ENCODE measurements at regions not wholly inside any gene's neighbourhood (a gene's known extent, or its start where the extent isn't known, plus 50 kb on each side); places are given as distances from the start of the nearest gene placed in this dataset.

- ATAC-seq, result no peak
- 32 to 47% methylated on average over 2 of the region's 2 CpGs for WGBS, 2 donors
- TF ChIP-seq POLR2A (IDR thresholded peaks at IDR 0.05), result no peak
- Histone ChIP-seq H3K4me1 (no peaks in the 10 kb centered on the region), H3K9me3 (no peaks in the 10 kb centered on the region), H3K27ac (no peak overlapping the region), H3K27me3 (no peaks in the 10 kb centered on the region), H3K4me3 (no peak overlapping the region), H3K36me3 (replicated peaks in 1 of 2; ENCODE audit: insufficient read depth in 1 of 2, low read depth in 2 of 2) (no peaks in the 10 kb centered on the region)
- intact Hi-C loops (cut with DNase I), result no loop called here
- no peak for DNase-seq
Measured at GRCh38 chr9:73611032-73611431, 459.4 kb downstream of the ANXA1 start.

GRCh38 chr9:73613092-73613701 is 461.5 kb downstream of the ANXA1 start:
- Histone ChIP-seq H3K4me1 (no peaks in the 10 kb centered on the region), H3K9me3 (no peaks in the 10 kb centered on the region), H3K4me3 (no peak overlapping the region), H3K36me3 (replicated peaks in 1 of 2; ENCODE audit: insufficient read depth in 1 of 2, low read depth in 2 of 2) (no peaks in the 10 kb centered on the region), H3K27ac (no peak overlapping the region), H3K27me3 (no peaks in the 10 kb centered on the region)
- DNase-seq (no peak), ATAC-seq (no peak)
- 60 to 69% methylated on average over 4 of the region's 4 CpGs for WGBS, 2 donors
- intact Hi-C loops (cut with DNase I), result no loop called here
- TF ChIP-seq POLR2A (IDR thresholded peaks at IDR 0.05), result no peak
- TF ChIP-seq CTCF (IDR thresholded peaks at IDR 0.05), result no peak

GRCh38 chr9:73615557-73615956 is 463.9 kb downstream of the ANXA1 start:
- Histone ChIP-seq H3K27ac (no peak overlapping the region), H3K4me3 (no peak overlapping the region), H3K9me3 (no peaks in the 10 kb centered on the region), H3K4me1 (no peaks in the 10 kb centered on the region), H3K27me3 (no peaks in the 10 kb centered on the region), H3K36me3 (replicated peaks in 1 of 2; ENCODE audit: insufficient read depth in 1 of 2, low read depth in 2 of 2) (no peaks in the 10 kb centered on the region)
- intact Hi-C loops (cut with DNase I), result no loop called here
- no peak for TF ChIP-seq POLR2A (IDR thresholded peaks at IDR 0.05)
- no peak for TF ChIP-seq CTCF (IDR thresholded peaks at IDR 0.05)
- ATAC-seq, result no peak
- DNase-seq, result no peak

- intact Hi-C loops (cut with DNase I), result no loop called here
- Histone ChIP-seq H3K4me1 (no peaks in the 10 kb centered on the region), H3K9me3 (no peaks in the 10 kb centered on the region), H3K36me3 (replicated peaks in 1 of 2; ENCODE audit: insufficient read depth in 1 of 2, low read depth in 2 of 2) (no peaks in the 10 kb centered on the region), H3K4me3 (no peak overlapping the region), H3K27me3 (no peaks in the 10 kb centered on the region), H3K27ac (no peak overlapping the region)
- WGBS, 2 donors, result 69 to 79% methylated on average over 4 of the region's 4 CpGs
- DNase-seq (no peak), ATAC-seq (no peak)
- TF ChIP-seq CTCF (IDR thresholded peaks at IDR 0.05) (no peak), POLR2A (IDR thresholded peaks at IDR 0.05) (no peak)
Measured at GRCh38 chr9:73617586-73617985, 465.9 kb downstream of the ANXA1 start.

GRCh38 chr9:73640971-73641370 is 489.3 kb downstream of the ANXA1 start:
- no peak for TF ChIP-seq CTCF (IDR thresholded peaks at IDR 0.05)
- WGBS, 2 donors, result 75 to 84% methylated on average over 1 of the region's 1 CpG
- Histone ChIP-seq H3K9me3 (no peaks in the 10 kb centered on the region), H3K27me3 (no peaks in the 10 kb centered on the region), H3K27ac (no peak overlapping the region), H3K4me1 (no peaks in the 10 kb centered on the region), H3K36me3 (replicated peaks in 1 of 2; ENCODE audit: insufficient read depth in 1 of 2, low read depth in 2 of 2) (no peaks in the 10 kb centered on the region), H3K4me3 (no peak overlapping the region)
- DNase-seq (no peak), ATAC-seq (no peak)
- intact Hi-C loops (cut with DNase I), result no loop called here

All from body of pancreas (tissue), 4 donors.